Common myeloid progenitor, CD34-positive (primary cell): ENCODE measurements at regions not wholly inside any gene's neighbourhood (a gene's known extent, or its start where the extent isn't known, plus 50 kb on each side); places are given as distances from the start of the nearest gene placed in this dataset.

Experiments
- CTCF ChIA-PET: fragments of 350-600 bp; sonication (Branson Sonifier 250); formaldehyde crosslinking; loops from one replicate; lab custom pipeline; 2021; ENCODE audit warnings: antibody characterized with exemption; lab: Charles Lee
- POLR2A ChIA-PET: fragments of 350-600 bp; sonication (Branson Sonifier 250); formaldehyde crosslinking; loops from one replicate; lab custom pipeline; 2021; ENCODE audit warnings: antibody characterized with exemption; lab: Charles Lee
- DNase-seq, 3 donors: peaks; one replicate each; pipeline versions ENCODE4 v3.0.0 to v3.0.0-alpha.2; 2013
- H3K27ac ChIP-seq, 2 experiments: 1 replicate in 1 of 2; 2 replicates in 1 of 2; pipeline ENCODE4 v1.7.0; 2013; ENCODE audit warnings: inconsistent platforms in 2 of 2, low read length in 2 of 2, mild to moderate bottlenecking in 2 of 2, low read depth in 1 of 2, moderate library complexity in 1 of 2; ENCODE audit not compliant: severe bottlenecking in 2 of 2, insufficient read depth in 1 of 2, poor library complexity in 1 of 2
- H3K27me3 ChIP-seq, 5 experiments: replicated peaks in 2 of 5; 1 replicate in 3 of 5; 2 replicates in 2 of 5; pipeline versions ENCODE4 v1.6.1 to v1.7.0; 2013; ENCODE audit warnings: low read length in 4 of 5, mild to moderate bottlenecking in 2 of 5, moderate library complexity in 2 of 5, inconsistent platforms in 1 of 5; ENCODE audit not compliant: insufficient read depth in 5 of 5, control insufficient read depth in 4 of 5
- H3K36me3 ChIP-seq, 4 experiments: 1 replicate in 2 of 4; 2 replicates in 2 of 4; pipeline versions ENCODE4 v1.6.1 to v1.7.0; 2013; ENCODE audit warnings: low read length in 3 of 4, control low read depth in 1 of 4, mild to moderate bottlenecking in 1 of 4; ENCODE audit not compliant: control insufficient read depth in 4 of 4, insufficient read depth in 4 of 4
- H3K4me1 ChIP-seq, 4 experiments: 1 replicate in 3 of 4; 2 replicates in 1 of 4; pipeline versions ENCODE4 v1.6.1 to v1.7.1; 2013; ENCODE audit warnings: low read length in 3 of 4, mild to moderate bottlenecking in 3 of 4, control low read depth in 1 of 4, inconsistent platforms in 1 of 4, moderate library complexity in 1 of 4; ENCODE audit not compliant: control insufficient read depth in 4 of 4, insufficient read depth in 4 of 4; ENCODE audit errors: control extremely low read depth in 1 of 4
- H3K4me3 ChIP-seq, 7 experiments: 1 replicate in 4 of 7; 2 replicates in 3 of 7; pipeline versions ENCODE4 v1.5.1 to v1.7.0; 2013; ENCODE audit warnings: mild to moderate bottlenecking in 7 of 7, low read length in 6 of 7, moderate library complexity in 6 of 7, inconsistent platforms in 2 of 7, low read depth in 2 of 7, control low read depth in 1 of 7; ENCODE audit not compliant: insufficient read depth in 4 of 7, control insufficient read depth in 1 of 7; ENCODE audit errors: extremely low read depth in 1 of 7
- H3K9me3 ChIP-seq, 5 experiments: 1 replicate in 4 of 5; 2 replicates in 1 of 5; pipeline versions ENCODE4 v1.6.1 to v1.7.1; 2013; ENCODE audit warnings: low read length in 4 of 5, mild to moderate bottlenecking in 2 of 5, inconsistent platforms in 1 of 5, low read depth in 1 of 5, moderate library complexity in 1 of 5; ENCODE audit not compliant: control insufficient read depth in 4 of 5, insufficient read depth in 2 of 5; ENCODE audit errors: control extremely low read depth in 1 of 5
- WGBS: methylation state at CpG from one replicate; pipeline ENCODE4 v1.1.5; 2013; ENCODE audit not compliant: insufficient coverage; 5-methylcytosine and 5-hydroxymethylcytosine counted together

GRCh38 chr7:25930492-25931048, 221.4 kb upstream of the NFE2L3 start:
- POLR2A ChIA-PET = no interaction called here

GRCh38 chr7:25931156-25931555, 220.8 kb upstream of the NFE2L3 start:
- Histone ChIP-seq H3K27ac (no peak overlapping the region), H3K36me3 (no peaks in the 10 kb centered on the region), H3K4me1 (no peaks in the 10 kb centered on the region), H3K27me3 (peaks cover 0 to 3% (median 2%) of the 10 kb centered on the region in 5 experiments), H3K9me3 (peaks cover 2 to 37% (median 10%) of the 10 kb centered on the region in 5 experiments), H3K4me3 (no peak overlapping the region)
- ChIA-PET POLR2A (no interaction called here), CTCF (interaction anchor here (1.3 kb wide), 1 partner anchor 12 kb away, joined by 3 read pairs; no protein-coding TSS in a partner anchor)
- WGBS = no CpG with 5 or more reads among the region's 1 CpG
- DNase-seq = no peak

More at GRCh38 chr7:25930492-25931048, 221.4 kb upstream of the NFE2L3 start:
- peaks cover 2 to 32% (median 10%) of the 10 kb centered on the region in 5 experiments for H3K9me3 ChIP-seq
- no peak overlapping the region for H3K4me3 ChIP-seq
- peaks cover 0 to 3% (median 2%) of the 10 kb centered on the region in 5 experiments for H3K27me3 ChIP-seq
- no peaks in the 10 kb centered on the region for H3K4me1 ChIP-seq
- DNase-seq = no peak
- 96% methylated on average over 2 of the region's 5 CpGs for WGBS
- CTCF ChIA-PET = interaction anchor here (1.3 kb wide), 1 partner anchor 12 kb away, joined by 3 read pairs; no protein-coding TSS in a partner anchor
- H3K36me3 ChIP-seq = no peaks in the 10 kb centered on the region
- H3K27ac ChIP-seq = no peak overlapping the region

GRCh38 chr7:25933921-25934320, 218.1 kb upstream of the NFE2L3 start:
- Histone ChIP-seq H3K27ac (no peak overlapping the region), H3K9me3 (peaks cover 2 to 35% (median 8%) of the 10 kb centered on the region in 5 experiments), H3K4me3 (no peak overlapping the region), H3K36me3 (no peaks in the 10 kb centered on the region), H3K4me1 (no peaks in the 10 kb centered on the region), H3K27me3 (peaks cover 0 to 3% (median 2%) of the 10 kb centered on the region in 5 experiments)
- ChIA-PET CTCF (no interaction called here), POLR2A (no interaction called here)
- 100% methylated on average over 1 of the region's 1 CpG for WGBS
- no peak for DNase-seq

GRCh38 chr7:25940086-25940906, 211.7 kb upstream of the NFE2L3 start:
- ChIA-PET POLR2A (no interaction called here), CTCF (interaction anchor here (0.8 kb wide), 1 partner anchor 48 kb away, joined by 4 read pairs; no protein-coding TSS in a partner anchor)
- 65% methylated on average over 6 of the region's 8 CpGs for WGBS
- H3K27ac ChIP-seq = no peak overlapping the region
- H3K4me3 ChIP-seq = peak overlapping the region in 3 of 7 experiments; percentile 2 to 62 (median 55)
- H3K4me1 ChIP-seq = peaks cover 0 to 10% (median 5%) of the 10 kb centered on the region in 4 experiments
- peaks cover 0 to 2% (median 0%) of the 10 kb centered on the region in 5 experiments for H3K27me3 ChIP-seq
- H3K36me3 ChIP-seq = no peaks in the 10 kb centered on the region
- H3K9me3 ChIP-seq = peaks cover 0 to 7% (median 0%) of the 10 kb centered on the region in 5 experiments
- no peak for DNase-seq

- peaks cover 5 to 16% (median 11%) of the 10 kb centered on the region in 4 experiments for H3K4me1 ChIP-seq
- no peaks in the 10 kb centered on the region for H3K9me3 ChIP-seq
- no peak for DNase-seq
- H3K27me3 ChIP-seq = peaks cover 0 to 35% (median 16%) of the 10 kb centered on the region in 5 experiments
- WGBS = 89% methylated on average over 6 of the region's 8 CpGs
- CTCF ChIA-PET = interaction anchor here (0.9 kb wide), 1 partner anchor 10 kb away, joined by 4 read pairs; no protein-coding TSS in a partner anchor
- POLR2A ChIA-PET = no interaction called here
- no peaks in the 10 kb centered on the region for H3K36me3 ChIP-seq
- no peak overlapping the region for H3K27ac ChIP-seq
- H3K4me3 ChIP-seq = no peak overlapping the region
These were observed 207.1 kb upstream of the NFE2L3 start for GRCh38 chr7:25944777-25945515.

GRCh38 chr7:25945608-25946007, 206.4 kb upstream of the NFE2L3 start:
- peaks cover 0 to 42% (median 18%) of the 10 kb centered on the region in 5 experiments for H3K27me3 ChIP-seq
- DNase-seq = no peak
- H3K27ac ChIP-seq = no peak overlapping the region
- no peaks in the 10 kb centered on the region for H3K9me3 ChIP-seq
- CTCF ChIA-PET = interaction anchor here (0.9 to 2.1 kb wide), 2 partner anchors 11 to 49 kb away, joined by 4 to 6 read pairs; no protein-coding TSS in a partner anchor
- H3K4me1 ChIP-seq = peaks cover 4 to 19% (median 15%) of the 10 kb centered on the region in 4 experiments
- no peak overlapping the region for H3K4me3 ChIP-seq
- H3K36me3 ChIP-seq = no peaks in the 10 kb centered on the region
- POLR2A ChIA-PET = no interaction called here
